Adrenal gland (tissue), 9 donors: ENCODE measurements at regions not wholly inside any gene's neighbourhood (a gene's known extent, or its start where the extent isn't known, plus 50 kb on each side); places are given as distances from the start of the nearest gene placed in this dataset.

ENCODE experiments used
- DNase-seq, 7 donors: peaks; one replicate each; pipeline ENCODE4 v3.0.0-alpha.2; 2019 to 2020
- H3K27ac ChIP-seq, 5 donors: fragments of 200-600 bp; sonication (generic) in 4 of 5; 1 replicate in 3 of 5; 2 replicates in 2 of 5; pipeline versions ENCODE4 v1.5.1 to v1.8.0; 2016 to 2020; ENCODE audit warnings: mild to moderate bottlenecking in 1 of 5
- H3K27me3 ChIP-seq: fragments of 200-600 bp; 2 replicates; pipeline ENCODE4 v1.8.0; 2021
- H3K36me3 ChIP-seq, 2 donors: fragments of 200-600 bp; replicated peaks in 1 of 2; 1 replicate in 1 of 2; 2 replicates in 1 of 2; pipeline versions ENCODE4 v1.5.1 to v1.8.0; 2018 to 2022
- H3K4me1 ChIP-seq, 2 donors: fragments of 200-600 bp; replicated peaks in 1 of 2; 1 replicate in 1 of 2; 2 replicates in 1 of 2; pipeline versions ENCODE4 v1.5.1 to v1.8.0; 2018 to 2021
- H3K4me3 ChIP-seq, 4 donors: fragments of 200-600 bp; sonication (generic) in 3 of 4; one replicate each; pipeline ENCODE4 v1.5.1; 2016 to 2018
- H3K9me3 ChIP-seq, 3 donors: fragments of 200-600 bp; sonication (generic) in 1 of 3; replicated peaks in 1 of 3; 1 replicate in 2 of 3; 2 replicates in 1 of 3; pipeline versions ENCODE4 v1.5.1 to v1.8.0; 2016 to 2021
- POLR2A ChIP-seq, 2 donors: fragments of 450-650 bp; IDR thresholded peaks; one replicate each; pipeline ENCODE4 v1.6.1; 2017; ENCODE audit warnings: antibody characterized with exemption in 2 of 2, mild to moderate bottlenecking in 2 of 2, moderate library complexity in 1 of 2
- WGBS, 4 donors: extraction: QIAGEN DNeasy Blood & Tissue Kit in 2 of 4; methylation state at CpG; one replicate each; pipeline versions ENCODE4 v1.1.5 to v1.1.7; 2013 to 2017; 5-methylcytosine and 5-hydroxymethylcytosine counted together
- intact Hi-C, 2 donors: fragments of 100-400 bp; cut with DNase I; formaldehyde crosslinking; loops; one replicate each; pipeline versions ENCODE4 v1.14.1 to v1.15.0; 2022 to 2023
- TF ChIP-seq, protein P1 (sequence below), 6 experiments: fragments of 450-650 bp in 4 of 6; fragments of 200-600 bp in 2 of 6; sonication (generic) in 1 of 6; IDR thresholded peaks; 1 replicate in 5 of 6; 2 replicates in 1 of 6; pipeline versions ENCODE4 v1.5.1 to v1.8.0; 2016 to 2021; ENCODE audit warnings: antibody characterized with exemption in 6 of 6, mild to moderate bottlenecking in 2 of 6, moderate library complexity in 1 of 6
- donor health status: healthy with polysubstance abuse.
- donor health status: Bipolar disorder and iron deficiency.
- donor health status: DM: yes; HTN: yes; CAD: no.
- donor health status: DM: no; HTN: no; CAD: no.
- donor health status: DM: no; HTN: no; CAD: no.

DNA sequence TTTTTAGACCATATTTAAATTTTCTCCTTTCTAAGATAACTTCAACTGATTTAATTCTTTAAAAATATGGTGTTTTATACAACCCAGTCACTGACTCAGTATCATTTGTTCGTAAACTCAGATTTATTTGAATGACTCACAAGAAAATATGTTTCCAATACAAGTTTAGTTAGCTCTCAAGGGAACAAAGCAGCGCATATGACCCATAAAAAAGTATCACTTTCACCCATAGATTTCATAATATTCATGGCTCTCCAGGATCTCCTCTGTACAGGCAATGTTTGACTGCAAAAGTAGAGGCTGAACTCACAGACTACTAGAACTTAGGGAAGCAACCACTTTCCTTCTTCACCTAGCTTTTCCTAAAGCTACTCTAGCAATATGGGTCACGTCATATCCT, 405.6 kb upstream of the PCDH9 start:
- Histone ChIP-seq H3K27ac (no peak overlapping the region), H3K9me3 (no peaks in the 10 kb centered on the region), H3K4me1 (no peaks in the 10 kb centered on the region), H3K36me3 (no peaks in the 10 kb centered on the region), H3K4me3 (no peak overlapping the region), H3K27me3 (no peaks in the 10 kb centered on the region)
- intact Hi-C loops, result no loop called here
- TF ChIP-seq, protein P1, sequence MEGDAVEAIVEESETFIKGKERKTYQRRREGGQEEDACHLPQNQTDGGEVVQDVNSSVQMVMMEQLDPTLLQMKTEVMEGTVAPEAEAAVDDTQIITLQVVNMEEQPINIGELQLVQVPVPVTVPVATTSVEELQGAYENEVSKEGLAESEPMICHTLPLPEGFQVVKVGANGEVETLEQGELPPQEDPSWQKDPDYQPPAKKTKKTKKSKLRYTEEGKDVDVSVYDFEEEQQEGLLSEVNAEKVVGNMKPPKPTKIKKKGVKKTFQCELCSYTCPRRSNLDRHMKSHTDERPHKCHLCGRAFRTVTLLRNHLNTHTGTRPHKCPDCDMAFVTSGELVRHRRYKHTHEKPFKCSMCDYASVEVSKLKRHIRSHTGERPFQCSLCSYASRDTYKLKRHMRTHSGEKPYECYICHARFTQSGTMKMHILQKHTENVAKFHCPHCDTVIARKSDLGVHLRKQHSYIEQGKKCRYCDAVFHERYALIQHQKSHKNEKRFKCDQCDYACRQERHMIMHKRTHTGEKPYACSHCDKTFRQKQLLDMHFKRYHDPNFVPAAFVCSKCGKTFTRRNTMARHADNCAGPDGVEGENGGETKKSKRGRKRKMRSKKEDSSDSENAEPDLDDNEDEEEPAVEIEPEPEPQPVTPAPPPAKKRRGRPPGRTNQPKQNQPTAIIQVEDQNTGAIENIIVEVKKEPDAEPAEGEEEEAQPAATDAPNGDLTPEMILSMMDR (IDR thresholded peaks at IDR 0.05), result no peak
- no peak for DNase-seq
- WGBS, 4 donors, result 82 to 85% (median 83%) methylated on average over 3 of the region's 3 CpGs

DNA sequence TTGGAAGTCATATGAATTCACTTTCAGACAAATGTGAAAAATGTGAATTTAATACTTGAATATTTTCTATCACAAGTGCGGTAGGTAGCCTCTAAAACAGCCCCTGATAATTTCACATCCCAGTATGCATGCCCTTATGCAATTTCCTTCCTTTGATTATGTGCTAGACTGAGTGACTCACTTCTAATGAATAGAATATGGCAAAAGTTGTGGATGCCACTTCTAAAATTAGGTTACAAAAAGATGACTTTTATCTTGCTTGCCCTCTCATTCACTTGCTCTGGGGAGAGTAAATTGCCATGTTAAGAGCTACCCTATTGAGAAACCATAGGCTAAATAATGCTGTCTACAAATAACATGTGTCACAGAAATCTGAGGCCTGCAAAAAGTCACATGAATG, 402.5 kb upstream of the PCDH9 start:
- H3K36me3 ChIP-seq, result no peaks in the 10 kb centered on the region
- DNase-seq, result no peak
- H3K4me1 ChIP-seq, result no peaks in the 10 kb centered on the region
- WGBS, 4 donors, result 65 to 74% (median 71%) methylated on average over 1 of the region's 1 CpG
- H3K4me3 ChIP-seq, result no peak overlapping the region
- H3K27me3 ChIP-seq, result no peaks in the 10 kb centered on the region
- intact Hi-C loops, result no loop called here
- TF ChIP-seq POLR2A (IDR thresholded peaks at IDR 0.05), result no peak
- TF ChIP-seq, protein P1 (IDR thresholded peaks at IDR 0.05), result no peak
- H3K27ac ChIP-seq, result no peak overlapping the region
- H3K9me3 ChIP-seq, result peaks cover 0 to 4% (median 0%) of the 10 kb centered on the region in 3 donors

DNA sequence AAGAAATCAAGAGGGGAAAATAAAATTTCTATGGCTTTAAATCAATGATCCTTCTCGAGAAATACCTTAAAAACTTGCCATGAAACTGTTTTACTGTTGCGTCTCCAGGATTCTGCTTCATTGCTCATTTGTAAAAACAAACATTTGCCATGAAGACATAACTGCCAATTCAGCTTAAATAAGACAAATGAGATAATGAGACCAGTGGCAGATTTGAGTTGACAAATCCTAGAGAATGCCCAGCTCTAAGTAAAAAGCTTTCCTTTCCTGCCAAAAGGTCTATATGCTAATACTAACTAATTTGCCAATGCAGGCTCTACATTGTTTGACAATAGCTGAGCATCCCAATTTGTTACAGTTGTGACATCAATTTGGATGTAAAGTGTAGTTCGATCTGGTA, 400.5 kb upstream of the PCDH9 start:
- H3K27ac ChIP-seq, result no peak overlapping the region
- H3K4me1 ChIP-seq, result no peaks in the 10 kb centered on the region
- 73 to 87% (median 84%) methylated on average over 3 of the region's 3 CpGs for WGBS, 4 donors
- TF ChIP-seq POLR2A (IDR thresholded peaks at IDR 0.05), result no peak
- TF ChIP-seq, protein P1 (IDR thresholded peaks at IDR 0.05), result no peak
- H3K36me3 ChIP-seq, result no peaks in the 10 kb centered on the region
- H3K9me3 ChIP-seq, result peaks cover 0 to 4% (median 0%) of the 10 kb centered on the region in 3 donors
- intact Hi-C loops, result no loop called here
- no peak for DNase-seq
- no peaks in the 10 kb centered on the region for H3K27me3 ChIP-seq
- no peak overlapping the region for H3K4me3 ChIP-seq

DNA sequence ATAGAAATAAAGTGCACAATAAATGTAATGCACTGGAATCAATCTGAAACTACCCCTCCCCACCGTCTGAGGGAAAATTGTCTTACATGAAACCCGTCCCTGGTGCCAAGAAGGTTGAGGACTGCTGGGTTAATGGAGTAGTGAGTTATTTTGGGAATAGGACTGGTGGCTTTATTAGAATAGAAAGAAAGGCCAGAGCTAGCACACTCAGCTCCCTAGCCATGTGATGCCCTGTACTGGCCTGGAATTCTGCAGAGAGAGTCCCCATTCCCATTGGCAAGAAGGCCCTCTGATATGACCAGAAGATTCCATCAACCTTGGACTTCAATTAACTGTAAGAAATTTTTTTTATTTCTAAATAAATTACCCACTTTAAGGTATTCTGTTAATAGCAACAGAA, 393.5 kb upstream of the PCDH9 start:
- Histone ChIP-seq H3K27me3 (no peaks in the 10 kb centered on the region), H3K9me3 (peaks cover 0 to 3% (median 0%) of the 10 kb centered on the region in 3 donors), H3K4me1 (no peaks in the 10 kb centered on the region), H3K27ac (no peak overlapping the region), H3K36me3 (no peaks in the 10 kb centered on the region), H3K4me3 (no peak overlapping the region)
- intact Hi-C loops, result no loop called here
- TF ChIP-seq, protein P1 (IDR thresholded peaks at IDR 0.05), result no peak
- no peak for TF ChIP-seq POLR2A (IDR thresholded peaks at IDR 0.05)
- 87 to 94% (median 92%) methylated on average over 2 of the region's 2 CpGs for WGBS, 4 donors
- DNase-seq, result no peak
